ENCODE measurements at regions not wholly inside any gene's neighbourhood (a gene's known extent, or its start where the extent isn't known, plus 50 kb on each side); places are given as distances from the start of the nearest gene placed in this dataset.
"Not testable (repeated sequence)": the region's sequence is repeated elsewhere in the genome, so short reads cannot be mapped to it uniquely, and the experiment has no call there.

DNA sequence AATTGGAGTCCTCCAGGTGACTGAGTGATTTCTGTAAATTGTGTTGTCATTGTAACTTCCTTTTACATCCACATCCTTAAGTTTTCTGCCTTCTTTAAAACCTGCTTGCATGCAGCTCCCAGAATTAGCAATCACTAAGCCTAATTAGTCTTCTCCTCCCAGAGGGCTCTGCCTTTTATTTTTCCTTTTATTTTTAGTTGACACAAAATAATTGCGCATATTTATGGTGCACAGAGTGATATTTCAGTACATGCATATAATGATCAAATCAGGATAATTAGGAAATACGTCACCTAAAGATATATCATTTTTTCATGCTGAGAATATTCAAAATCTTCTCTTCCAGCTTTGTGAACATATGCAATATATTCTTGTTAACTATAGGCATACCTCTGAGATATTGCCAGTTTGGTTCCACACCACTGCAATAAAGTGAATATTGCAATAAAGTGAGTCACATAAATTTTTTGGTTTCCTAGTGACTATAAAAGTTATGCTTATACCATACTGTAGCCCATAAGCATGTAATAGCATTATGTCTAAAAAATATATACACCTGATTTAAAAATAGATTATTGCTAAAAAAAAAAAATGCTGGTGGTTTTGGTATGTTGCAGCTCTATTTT lies 210.5 kb downstream of the BCL2L11 start:
- not testable (repeated sequence) for H3K27me3 ChIP-seq (ENCODE audit: insufficient read depth, poor library complexity, severe bottlenecking); DNase-seq (ENCODE audit: low read depth in 1 of 2, low spot score in 1 of 2); H3K4me3 ChIP-seq (replicated peaks; ENCODE audit: insufficient read depth, low read length); H3K27ac ChIP-seq (replicated peaks)

DNA sequence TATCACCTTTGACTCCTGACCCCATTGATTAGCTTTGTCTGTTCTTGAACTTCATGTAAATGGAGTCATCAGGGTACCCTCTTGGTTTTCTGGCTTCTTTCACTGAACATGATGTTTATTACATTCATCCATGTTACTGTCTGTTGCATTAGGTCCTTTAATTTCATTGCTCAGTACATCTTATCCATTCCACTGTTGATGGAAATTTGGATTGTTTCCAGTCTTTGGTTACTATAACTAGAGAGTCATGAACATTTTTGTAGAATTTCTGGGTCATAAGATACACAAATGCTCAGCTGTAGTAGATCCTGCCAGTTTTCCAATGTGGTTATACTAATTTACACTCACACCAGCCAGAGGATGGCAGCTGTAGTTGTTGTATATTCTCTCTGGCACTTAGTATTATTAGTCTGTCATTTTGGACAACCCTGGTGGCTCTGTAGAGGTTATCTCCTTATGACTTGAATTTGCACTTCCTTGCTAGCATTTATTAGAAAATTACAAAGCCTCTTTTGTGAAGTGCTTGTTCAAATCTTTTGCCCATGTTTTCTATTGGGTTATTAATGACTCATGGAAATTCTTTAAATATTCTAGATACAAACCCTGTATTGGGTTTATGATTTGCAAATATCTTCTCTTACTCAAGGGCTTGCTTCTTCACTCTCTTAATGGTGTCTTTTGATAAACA lies 214.7 kb downstream of the BCL2L11 start:
- H3K27me3 ChIP-seq (ENCODE audit: insufficient read depth, poor library complexity, severe bottlenecking); H3K4me3 ChIP-seq (replicated peaks; ENCODE audit: insufficient read depth, low read length); H3K27ac ChIP-seq (replicated peaks); DNase-seq (ENCODE audit: low read depth in 1 of 2, low spot score in 1 of 2): not testable (repeated sequence)

DNA sequence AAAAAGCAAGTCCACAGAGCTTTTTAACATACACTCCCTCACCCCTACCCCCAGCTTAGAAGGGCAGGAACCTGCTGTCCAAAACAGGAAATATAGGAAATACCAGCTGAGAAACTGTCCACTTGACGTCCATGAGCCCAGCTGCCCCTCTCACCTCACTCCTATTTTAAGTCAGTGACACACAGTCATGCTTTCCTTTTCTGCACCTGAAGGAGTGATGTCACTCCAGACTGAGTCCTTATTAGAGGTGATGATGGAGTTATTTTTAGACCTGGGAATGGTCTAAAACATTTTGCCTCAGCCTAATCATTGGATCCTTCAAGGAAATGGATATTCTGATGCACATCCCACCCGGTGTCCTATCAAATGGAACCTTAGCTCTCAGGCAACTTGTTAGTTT lies 217.8 kb downstream of the BCL2L11 start:
- not testable (repeated sequence) for DNase-seq (ENCODE audit: low read depth in 1 of 2, low spot score in 1 of 2); H3K4me3 ChIP-seq (replicated peaks; ENCODE audit: insufficient read depth, low read length); H3K27ac ChIP-seq (replicated peaks); H3K27me3 ChIP-seq (ENCODE audit: insufficient read depth, poor library complexity, severe bottlenecking)

DNA sequence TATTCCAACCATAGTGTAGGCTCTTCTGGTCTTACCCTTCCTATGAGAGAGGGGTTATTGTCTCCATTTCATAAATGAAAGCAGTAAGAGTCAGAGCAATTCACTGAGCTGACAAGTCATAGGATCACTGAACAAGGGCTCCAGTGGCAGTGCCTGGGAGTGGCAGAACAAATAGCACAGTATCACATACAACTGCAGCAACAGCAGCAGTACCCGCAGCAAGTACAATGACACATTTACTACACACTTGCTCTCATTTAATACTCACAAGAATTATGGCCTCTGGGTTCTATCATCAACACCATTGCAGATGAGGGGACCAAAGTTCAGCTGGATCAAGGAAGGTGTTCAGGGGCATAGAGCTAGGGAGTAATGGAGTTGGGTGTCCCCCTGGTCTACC lies 218.8 kb downstream of the BCL2L11 start:
- H3K4me3 ChIP-seq (replicated peaks; ENCODE audit: insufficient read depth, low read length); H3K27ac ChIP-seq (replicated peaks); DNase-seq (ENCODE audit: low read depth in 1 of 2, low spot score in 1 of 2); H3K27me3 ChIP-seq (ENCODE audit: insufficient read depth, poor library complexity, severe bottlenecking): not testable (repeated sequence)

DNA sequence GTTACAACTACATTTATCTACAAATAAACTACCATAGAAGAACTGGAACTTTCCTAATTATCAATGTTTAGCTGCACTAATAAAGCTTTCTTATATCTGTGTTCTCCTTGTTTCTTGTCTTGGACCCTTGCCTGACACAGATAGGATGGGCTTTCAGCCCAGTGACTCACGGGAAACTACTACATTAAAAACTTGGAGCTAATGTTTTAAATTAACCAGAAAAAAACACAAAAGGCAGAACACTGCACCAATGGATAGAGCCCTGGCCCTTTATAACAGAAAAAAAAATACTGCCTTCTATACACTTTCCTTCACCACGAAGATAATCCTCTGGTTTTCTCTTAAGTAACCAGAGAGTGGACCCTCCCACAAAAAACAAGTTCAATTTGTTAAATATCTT lies 223.9 kb downstream of the BCL2L11 start:
- not testable (repeated sequence) for DNase-seq (ENCODE audit: low read depth in 1 of 2, low spot score in 1 of 2); H3K4me3 ChIP-seq (replicated peaks; ENCODE audit: insufficient read depth, low read length)

DNA sequence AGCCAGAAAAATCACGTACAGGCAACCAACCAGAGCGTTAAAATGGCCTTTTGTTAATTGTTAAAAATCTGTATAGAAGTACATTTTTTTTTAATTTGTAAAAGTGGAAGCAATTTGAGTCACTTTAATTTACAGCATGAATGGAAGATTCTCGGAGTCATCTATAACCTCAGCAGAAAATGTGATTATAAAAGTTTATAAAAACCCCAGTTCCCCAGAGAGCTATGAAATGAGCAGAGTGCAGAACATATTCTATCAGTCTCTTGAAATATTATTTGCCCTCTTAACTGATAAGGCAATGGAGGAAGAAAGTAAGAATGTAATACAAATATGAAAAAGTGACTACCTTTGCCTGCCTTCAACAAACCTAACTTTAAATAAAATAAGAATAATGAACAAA lies 224.7 kb downstream of the BCL2L11 start:
- not testable (repeated sequence) for H3K27me3 ChIP-seq (ENCODE audit: insufficient read depth, poor library complexity, severe bottlenecking); H3K27ac ChIP-seq (replicated peaks); H3K4me3 ChIP-seq (replicated peaks; ENCODE audit: insufficient read depth, low read length); DNase-seq (ENCODE audit: low read depth in 1 of 2, low spot score in 1 of 2)

More for the DNA sequence above, 223.9 kb downstream of the BCL2L11 start:
- H3K27me3 ChIP-seq (ENCODE audit: insufficient read depth, poor library complexity, severe bottlenecking); H3K27ac ChIP-seq (replicated peaks): not testable (repeated sequence)

DNA sequence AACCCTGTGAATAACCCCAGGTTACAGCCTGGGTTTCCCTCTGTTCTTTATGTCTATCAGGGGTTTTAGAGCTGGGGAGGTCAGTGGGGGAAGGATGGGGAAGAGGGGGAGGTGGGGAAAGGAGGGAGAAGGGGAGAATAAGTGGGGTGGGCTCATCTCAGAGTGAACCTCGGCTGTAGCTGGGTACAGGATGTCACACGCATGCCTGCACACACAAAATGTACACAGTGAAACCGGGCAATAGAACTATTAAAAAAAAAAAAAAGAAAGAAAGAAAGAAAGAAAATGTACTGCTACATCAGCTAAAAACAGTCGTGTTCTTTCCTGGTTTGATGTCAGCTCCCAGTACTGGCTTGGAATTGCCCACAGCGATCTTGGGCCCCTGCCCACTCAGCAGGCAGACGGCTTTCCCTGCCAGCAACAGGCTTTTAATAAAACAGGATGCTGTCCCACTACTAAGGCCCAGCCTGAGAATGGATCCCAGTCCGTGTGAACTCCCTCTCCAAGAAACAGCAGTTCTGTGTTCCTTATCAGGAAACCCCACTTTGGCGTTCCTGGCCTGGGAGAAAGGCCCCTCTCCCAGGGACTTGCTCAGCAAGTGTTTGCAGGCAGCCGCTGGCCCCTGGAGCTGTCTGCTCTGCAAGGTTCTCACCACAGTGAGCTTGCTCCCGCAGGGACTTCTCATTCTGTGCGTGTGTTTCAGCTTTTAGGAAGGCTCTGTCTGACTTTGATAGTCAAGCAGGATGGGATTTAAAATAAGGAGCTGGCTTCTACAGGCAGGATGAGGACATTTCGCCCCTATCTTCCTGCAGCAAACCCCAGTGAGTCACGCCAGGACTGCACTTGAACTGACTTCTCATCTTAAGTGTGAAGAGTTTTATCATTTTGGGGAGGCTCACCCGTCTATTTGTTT lies 225.6 kb downstream of the BCL2L11 start:
- DNase-seq (ENCODE audit: low read depth in 1 of 2, low spot score in 1 of 2); H3K27ac ChIP-seq (replicated peaks); H3K4me3 ChIP-seq (replicated peaks; ENCODE audit: insufficient read depth, low read length); H3K27me3 ChIP-seq (ENCODE audit: insufficient read depth, poor library complexity, severe bottlenecking): not testable (repeated sequence)

DNA sequence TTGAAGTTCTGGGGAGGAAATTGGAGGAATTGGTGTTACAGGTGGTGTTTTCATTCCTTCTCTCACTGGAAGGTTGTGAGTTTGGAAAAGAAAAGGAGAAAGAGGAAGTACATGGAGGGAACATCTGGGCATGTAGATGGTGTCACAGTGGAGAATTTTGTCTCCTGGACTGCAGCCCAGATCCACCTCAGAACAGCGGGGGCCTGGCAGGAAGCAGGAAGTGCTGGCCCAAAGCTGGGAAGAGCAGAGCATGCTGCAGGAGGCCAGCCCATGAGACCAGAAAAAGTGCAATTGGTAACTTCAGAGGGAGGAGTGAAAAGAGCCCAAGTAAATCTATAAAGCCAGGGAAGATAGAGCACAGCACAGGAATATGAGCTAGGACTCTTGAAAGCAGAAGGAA lies 227.0 kb downstream of the BCL2L11 start:
- not testable (repeated sequence) for DNase-seq (ENCODE audit: low read depth in 1 of 2, low spot score in 1 of 2); H3K27ac ChIP-seq (replicated peaks); H3K27me3 ChIP-seq (ENCODE audit: insufficient read depth, poor library complexity, severe bottlenecking); H3K4me3 ChIP-seq (replicated peaks; ENCODE audit: insufficient read depth, low read length)

DNA sequence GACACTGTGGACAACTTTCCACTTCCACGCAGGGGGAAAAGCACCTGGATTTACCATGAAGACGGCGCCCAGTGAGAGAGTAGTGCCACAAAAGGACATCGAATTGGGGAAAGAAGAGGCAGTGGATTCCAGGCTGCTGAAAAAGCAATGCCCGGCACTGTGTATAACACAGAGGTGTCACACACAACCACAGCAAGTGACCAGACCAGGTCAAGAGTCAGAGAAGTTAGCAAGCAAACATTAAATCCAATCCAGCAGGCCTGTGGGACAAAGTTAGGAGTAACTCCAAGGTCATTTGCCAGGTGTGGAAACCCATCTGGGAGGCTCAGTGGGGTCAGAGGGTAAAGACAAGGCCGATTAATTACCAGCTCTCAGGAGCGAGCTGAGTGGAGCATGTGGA lies 227.6 kb downstream of the BCL2L11 start:
- not testable (repeated sequence) for H3K27me3 ChIP-seq (ENCODE audit: insufficient read depth, poor library complexity, severe bottlenecking); H3K27ac ChIP-seq (replicated peaks); DNase-seq (ENCODE audit: low read depth in 1 of 2, low spot score in 1 of 2); H3K4me3 ChIP-seq (replicated peaks; ENCODE audit: insufficient read depth, low read length)

DNA sequence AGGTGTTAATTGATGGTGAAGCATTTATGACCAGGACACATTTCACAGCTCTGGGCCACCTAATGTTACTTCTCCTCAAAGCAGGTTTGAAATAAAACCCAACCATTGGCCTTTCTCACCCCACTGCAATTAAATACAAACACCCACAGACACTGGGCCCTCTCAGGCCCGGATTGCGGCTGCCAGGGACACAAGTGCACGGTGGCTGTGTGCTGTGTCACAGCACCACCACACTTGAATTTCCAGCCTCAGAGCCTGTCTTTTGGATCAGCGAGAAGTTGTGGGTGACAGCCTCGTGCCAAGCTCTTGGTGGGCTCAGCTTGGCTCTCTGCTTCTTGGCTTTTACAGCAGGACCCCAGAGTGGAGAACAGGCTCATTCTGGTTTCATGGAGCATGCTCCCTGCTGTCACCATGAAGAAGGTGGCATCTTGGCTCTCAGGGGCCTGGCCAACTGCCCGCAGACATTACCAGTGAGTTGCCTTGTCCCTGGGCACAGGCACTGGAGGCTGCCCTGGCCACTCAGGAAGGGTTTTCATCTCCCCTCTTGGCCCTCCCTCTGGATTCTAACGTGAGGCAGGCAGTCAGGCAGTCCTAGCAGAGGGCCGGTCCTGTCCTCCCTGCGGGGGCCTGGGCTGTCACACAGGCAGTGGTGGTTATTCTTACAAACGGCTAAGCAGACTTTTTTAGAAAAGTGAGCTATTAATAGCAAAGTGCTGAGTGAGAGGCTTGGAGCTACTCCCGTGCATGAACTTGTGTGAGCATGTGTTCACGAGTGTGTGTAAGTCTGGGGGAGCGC lies 234.5 kb downstream of the BCL2L11 start:
- H3K27ac ChIP-seq (replicated peaks); H3K27me3 ChIP-seq (ENCODE audit: insufficient read depth, poor library complexity, severe bottlenecking); H3K4me3 ChIP-seq (replicated peaks; ENCODE audit: insufficient read depth, low read length); DNase-seq (ENCODE audit: low read depth in 1 of 2, low spot score in 1 of 2): not testable (repeated sequence)

DNA sequence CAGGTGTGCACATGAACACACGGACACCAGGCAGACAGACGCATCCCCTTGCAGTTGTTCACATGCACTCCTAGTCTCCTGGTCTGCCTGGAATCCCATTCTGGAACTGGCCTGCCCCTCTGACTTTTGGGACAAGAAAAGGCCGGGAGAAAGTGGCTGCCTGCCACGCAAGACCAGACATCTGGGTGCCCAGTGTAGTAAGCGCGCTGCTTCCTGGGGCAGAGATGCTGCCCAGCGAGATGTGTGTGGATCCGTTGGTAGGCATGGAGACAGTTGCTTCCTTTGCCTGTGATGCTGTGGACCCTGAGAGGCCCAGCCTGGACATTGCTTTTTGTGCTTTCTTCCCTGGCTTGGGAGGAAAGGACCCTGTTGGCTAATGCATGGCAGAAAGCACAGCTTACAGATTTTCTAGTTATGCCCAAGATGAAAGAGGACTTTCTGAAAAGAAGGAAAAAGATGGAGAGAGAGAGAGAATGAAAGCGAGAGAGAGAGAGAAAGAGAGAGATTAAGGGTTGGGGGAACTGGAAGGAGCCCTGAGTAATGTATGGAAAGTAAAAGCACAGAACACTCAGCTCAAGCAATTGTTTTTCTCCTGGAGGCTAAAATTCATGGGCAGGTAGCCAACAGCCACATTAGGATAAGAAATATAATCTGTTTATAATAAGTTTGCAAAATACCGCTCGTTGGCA lies 235.3 kb downstream of the BCL2L11 start:
- not testable (repeated sequence) for H3K4me3 ChIP-seq (replicated peaks; ENCODE audit: insufficient read depth, low read length); H3K27ac ChIP-seq (replicated peaks); H3K27me3 ChIP-seq (ENCODE audit: insufficient read depth, poor library complexity, severe bottlenecking); DNase-seq (ENCODE audit: low read depth in 1 of 2, low spot score in 1 of 2)

DNA sequence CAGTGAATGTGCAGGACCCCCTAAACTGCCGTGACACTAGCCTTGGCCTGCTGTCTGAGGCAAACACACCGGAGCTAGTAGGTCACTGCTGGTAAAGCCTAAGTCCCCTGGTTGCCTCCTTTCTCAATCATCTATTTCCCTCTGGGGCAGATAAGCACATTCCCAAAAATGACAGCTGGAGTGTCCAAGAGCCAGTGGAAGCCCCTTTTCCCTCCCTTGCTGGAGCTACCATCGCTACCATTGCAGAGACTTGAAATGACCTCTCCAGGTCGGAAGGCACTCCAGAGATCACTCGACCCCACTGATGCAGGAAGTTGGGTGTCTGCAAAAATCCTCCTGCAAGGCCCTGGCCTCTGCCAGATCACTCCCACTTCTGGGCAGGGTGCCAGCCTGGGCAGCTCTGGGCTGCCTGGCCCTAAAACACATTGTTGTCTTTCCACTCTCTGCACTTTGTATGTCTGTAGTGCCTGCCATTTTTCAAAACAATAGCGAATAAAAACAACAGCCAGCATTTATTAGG lies 235.9 kb downstream of the BCL2L11 start:
- not testable (repeated sequence) for H3K27ac ChIP-seq (replicated peaks)
- DNase-seq (ENCODE audit: low read depth in 1 of 2, low spot score in 1 of 2): peak in 1 of 2 experiments; percentile 84

DNA sequence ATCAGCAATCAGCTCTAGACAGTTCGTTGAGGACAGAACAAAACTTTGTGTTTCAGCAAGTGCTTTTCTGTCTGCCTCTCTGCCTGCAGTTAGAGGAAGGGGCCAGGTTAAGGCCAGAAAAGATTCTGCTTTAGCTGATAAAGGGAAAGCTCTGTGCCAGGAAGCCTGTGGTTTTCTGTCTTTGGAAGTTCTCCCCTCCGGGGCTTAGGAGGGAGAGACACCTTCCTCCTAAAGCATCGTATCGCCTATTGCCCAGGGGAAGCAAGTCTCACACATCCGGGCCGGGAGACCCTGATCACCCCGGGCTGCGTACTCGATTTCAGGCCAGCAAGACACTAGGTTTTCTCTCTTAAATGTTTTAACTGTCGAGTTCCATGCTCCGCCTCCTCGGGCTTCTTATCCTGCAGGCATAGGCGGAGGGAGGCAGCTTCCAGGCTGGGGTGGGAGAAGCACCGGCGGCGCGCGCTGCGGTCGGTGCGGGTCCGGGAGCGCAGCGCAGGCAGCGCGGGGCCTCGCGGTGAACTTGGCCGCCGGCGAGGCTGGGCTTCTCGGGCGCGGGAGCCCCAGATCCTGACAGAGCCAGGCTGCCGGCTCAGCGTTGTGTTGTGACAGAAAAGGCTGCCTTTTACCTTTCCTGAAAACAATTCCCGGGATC lies 245.4 kb downstream of the BCL2L11 start:
- not testable (repeated sequence) for H3K4me3 ChIP-seq (replicated peaks; ENCODE audit: insufficient read depth, low read length); H3K27ac ChIP-seq (replicated peaks); DNase-seq (ENCODE audit: low read depth in 1 of 2, low spot score in 1 of 2); H3K27me3 ChIP-seq (ENCODE audit: insufficient read depth, poor library complexity, severe bottlenecking)

More for the DNA sequence above, 235.9 kb downstream of the BCL2L11 start:
- H3K27me3 ChIP-seq (ENCODE audit: insufficient read depth, poor library complexity, severe bottlenecking); H3K4me3 ChIP-seq (replicated peaks; ENCODE audit: insufficient read depth, low read length): not testable (repeated sequence)
